ENCODE measurements at regions not wholly inside any gene's neighbourhood (a gene's known extent, or its start where the extent isn't known, plus 50 kb on each side); places are given as distances from the start of the nearest gene placed in this dataset.

DNA sequence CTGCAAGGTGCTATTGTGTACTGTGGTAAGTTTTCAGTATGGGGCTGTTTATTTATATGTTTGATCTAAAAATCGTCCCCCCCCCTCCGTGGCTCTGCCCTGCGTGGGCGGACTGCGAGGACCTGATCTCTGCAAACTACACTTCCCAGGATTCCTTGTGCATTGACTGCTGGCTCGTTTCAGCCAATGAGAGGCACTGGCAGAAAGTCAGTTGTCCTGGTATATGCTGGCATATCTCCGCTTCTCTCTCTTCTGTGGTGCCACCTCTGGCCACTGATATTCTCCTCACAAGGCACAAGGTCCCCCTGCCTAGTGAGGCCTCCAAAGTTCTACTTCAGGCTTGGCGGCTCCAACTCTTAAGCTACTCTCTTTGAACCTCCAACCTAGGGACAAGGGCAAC is 168.8 kb upstream of the ZFP42 start:
- TF ChIP-seq TAF1 (IDR thresholded peaks at IDR 0.05; ENCODE audit: borderline replicate concordance, insufficient read depth, low read length) (no peak), POLR2AphosphoS5 (IDR thresholded peaks at IDR 0.05; ENCODE audit: low read depth, low read length) (no peak), REST (IDR thresholded peaks at IDR 0.05; ENCODE audit: insufficient read depth in 1 of 2, low read depth in 2 of 2, low read length in 2 of 2) (no peak), SIN3A (IDR thresholded peaks at IDR 0.05; ENCODE audit: borderline replicate concordance, insufficient read depth, low read length) (no peak)
